ENCODE measurements at regions not wholly inside any gene's neighbourhood (a gene's known extent, or its start where the extent isn't known, plus 50 kb on each side); places are given as distances from the start of the nearest gene placed in this dataset.

DNA sequence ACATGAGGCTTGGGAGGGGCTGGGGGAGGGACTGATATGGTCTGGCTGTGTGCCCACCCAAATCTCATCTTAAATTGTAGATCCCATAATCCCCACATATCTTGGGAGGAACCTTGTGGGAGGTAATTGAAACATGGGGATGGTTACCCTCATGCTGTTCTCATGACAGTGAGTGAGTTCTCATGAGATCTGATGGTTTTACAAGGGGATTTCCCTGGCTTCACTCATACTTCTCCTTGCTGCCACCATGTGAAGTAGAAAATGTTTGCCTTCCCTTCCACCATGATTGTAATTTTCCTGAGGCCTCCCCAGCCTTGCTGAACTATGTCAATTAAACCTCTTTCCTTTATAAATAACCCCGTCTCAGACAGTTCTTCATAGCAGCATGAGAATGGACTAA is 362.9 kb downstream of the PCNX1 start:
- no peaks in the 10 kb centered on the region for H3F3A ChIP-seq (ENCODE audit: insufficient read depth, low read length)
- H3K4me2 ChIP-seq (ENCODE audit: low read length), result no peak overlapping the region
- no peaks in the 10 kb centered on the region for H3K4me1 ChIP-seq (ENCODE audit: insufficient read depth, low read length, severe bottlenecking)
- H3K36me3 ChIP-seq (ENCODE audit: insufficient read depth, low read length), result no peaks in the 10 kb centered on the region
- no peak overlapping the region for H3K9ac ChIP-seq (ENCODE audit: low read length)
- H2AFZ ChIP-seq (ENCODE audit: low read length), result no peak overlapping the region
- no peaks in the 10 kb centered on the region for H3K27me3 ChIP-seq (ENCODE audit: insufficient read depth, low read length)
- no peaks in the 10 kb centered on the region for H3K9me2 ChIP-seq (ENCODE audit: low read depth, low read length)
- H3K79me2 ChIP-seq (ENCODE audit: insufficient read depth, low read length), result no peaks in the 10 kb centered on the region
- no peak overlapping the region for H3K4me3 ChIP-seq (ENCODE audit: low read depth, low read length, poor library complexity, severe bottlenecking)
- H4K20me1 ChIP-seq (ENCODE audit: insufficient read depth, low read length), result no peaks in the 10 kb centered on the region
- TF ChIP-seq, protein P1, sequence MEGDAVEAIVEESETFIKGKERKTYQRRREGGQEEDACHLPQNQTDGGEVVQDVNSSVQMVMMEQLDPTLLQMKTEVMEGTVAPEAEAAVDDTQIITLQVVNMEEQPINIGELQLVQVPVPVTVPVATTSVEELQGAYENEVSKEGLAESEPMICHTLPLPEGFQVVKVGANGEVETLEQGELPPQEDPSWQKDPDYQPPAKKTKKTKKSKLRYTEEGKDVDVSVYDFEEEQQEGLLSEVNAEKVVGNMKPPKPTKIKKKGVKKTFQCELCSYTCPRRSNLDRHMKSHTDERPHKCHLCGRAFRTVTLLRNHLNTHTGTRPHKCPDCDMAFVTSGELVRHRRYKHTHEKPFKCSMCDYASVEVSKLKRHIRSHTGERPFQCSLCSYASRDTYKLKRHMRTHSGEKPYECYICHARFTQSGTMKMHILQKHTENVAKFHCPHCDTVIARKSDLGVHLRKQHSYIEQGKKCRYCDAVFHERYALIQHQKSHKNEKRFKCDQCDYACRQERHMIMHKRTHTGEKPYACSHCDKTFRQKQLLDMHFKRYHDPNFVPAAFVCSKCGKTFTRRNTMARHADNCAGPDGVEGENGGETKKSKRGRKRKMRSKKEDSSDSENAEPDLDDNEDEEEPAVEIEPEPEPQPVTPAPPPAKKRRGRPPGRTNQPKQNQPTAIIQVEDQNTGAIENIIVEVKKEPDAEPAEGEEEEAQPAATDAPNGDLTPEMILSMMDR (IDR thresholded peaks at IDR 0.05; ENCODE audit: low read length), result no peak
- TF ChIP-seq EZH2 (IDR thresholded peaks at IDR 0.05; ENCODE audit: borderline replicate concordance, low read length), result no peak
- no peak overlapping the region for H3K27ac ChIP-seq (ENCODE audit: low read depth, low read length, poor library complexity, severe bottlenecking)
- H3K9me3 ChIP-seq (ENCODE audit: low read length), result 0 out of 2 replicates have a peak, but pooled peaks cover under 1% of the 10 kb centered on the region

DNA sequence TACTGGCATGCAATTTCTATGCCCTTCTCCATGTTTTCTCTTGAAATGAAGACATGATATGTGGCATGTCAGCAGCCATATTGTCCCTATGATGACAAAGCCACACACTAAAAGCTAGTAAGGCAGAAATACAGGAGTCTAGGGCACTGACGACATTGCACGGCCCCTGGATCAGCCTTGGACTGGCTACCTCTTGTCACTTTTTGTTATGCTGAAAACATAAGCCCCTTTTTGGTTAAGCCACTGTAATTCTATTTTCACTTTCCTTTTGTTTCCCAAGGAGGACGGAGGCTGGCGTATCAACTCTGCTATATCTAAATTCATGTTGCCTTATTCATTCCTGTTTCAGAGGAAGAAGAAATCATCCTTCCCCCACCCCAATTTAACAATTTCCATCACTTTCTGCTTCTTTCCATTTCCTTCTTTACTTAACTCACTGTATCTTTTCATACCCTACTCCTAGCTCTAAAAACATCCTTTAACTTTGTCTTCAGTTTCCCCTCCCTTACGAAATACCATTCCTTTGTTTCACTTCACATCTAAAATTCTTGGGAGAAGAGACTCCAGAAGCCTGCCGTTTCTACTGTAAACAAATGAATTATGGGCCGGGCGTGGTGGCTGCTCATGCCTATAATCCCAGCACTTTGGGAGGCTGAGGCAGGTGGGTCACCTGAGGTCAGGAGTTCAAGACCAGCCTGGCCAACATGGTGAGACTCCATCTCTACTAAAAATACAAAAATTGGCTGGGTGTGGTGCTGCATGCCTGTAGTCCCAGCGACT is 364.1 kb downstream of the PCNX1 start:
- Histone ChIP-seq H3K9ac (ENCODE audit: low read length) (no peak overlapping the region), H3K4me3 (ENCODE audit: low read depth, low read length, poor library complexity, severe bottlenecking) (no peak overlapping the region), H3F3A (ENCODE audit: insufficient read depth, low read length) (no peaks in the 10 kb centered on the region), H3K4me1 (ENCODE audit: insufficient read depth, low read length, severe bottlenecking) (no peaks in the 10 kb centered on the region), H3K9me2 (ENCODE audit: low read depth, low read length) (no peaks in the 10 kb centered on the region), H3K4me2 (ENCODE audit: low read length) (no peak overlapping the region), H4K20me1 (ENCODE audit: insufficient read depth, low read length) (no peaks in the 10 kb centered on the region), H3K79me2 (ENCODE audit: insufficient read depth, low read length) (no peaks in the 10 kb centered on the region), H3K27ac (ENCODE audit: low read depth, low read length, poor library complexity, severe bottlenecking) (no peak overlapping the region), H3K27me3 (ENCODE audit: insufficient read depth, low read length) (no peaks in the 10 kb centered on the region; the same call in 1 of the 2 replicates), H3K9me3 (ENCODE audit: low read length) (no peaks in the 10 kb centered on the region), H2AFZ (ENCODE audit: low read length) (no peak overlapping the region), H3K36me3 (ENCODE audit: insufficient read depth, low read length) (no peaks in the 10 kb centered on the region)
- TF ChIP-seq, protein P1 (IDR thresholded peaks at IDR 0.05; ENCODE audit: low read length), result no peak
- TF ChIP-seq EZH2 (IDR thresholded peaks at IDR 0.05; ENCODE audit: borderline replicate concordance, low read length), result no peak

DNA sequence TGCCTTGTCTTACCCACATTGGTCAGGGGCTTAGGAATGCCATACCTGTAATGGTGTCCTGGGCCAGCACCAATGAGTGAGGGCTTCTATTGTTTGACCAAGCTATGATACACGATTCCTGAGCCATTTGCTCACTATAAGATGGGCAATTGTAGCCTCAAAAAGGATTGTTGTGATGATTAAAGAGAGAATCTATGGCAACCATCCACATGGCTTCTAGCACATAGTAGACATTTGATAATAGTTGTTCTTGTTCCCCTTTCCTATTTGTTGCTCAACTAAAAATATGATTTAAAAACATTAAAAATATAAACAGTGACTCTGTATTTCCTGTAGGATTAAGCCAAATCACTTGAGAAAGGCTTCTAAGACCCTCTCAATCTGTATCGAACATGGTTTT is 366.1 kb downstream of the PCNX1 start:
- no peaks in the 10 kb centered on the region for H3K9me2 ChIP-seq (ENCODE audit: low read depth, low read length)
- no peaks in the 10 kb centered on the region for H3K36me3 ChIP-seq (ENCODE audit: insufficient read depth, low read length)
- no peaks in the 10 kb centered on the region for H3F3A ChIP-seq (ENCODE audit: insufficient read depth, low read length)
- H3K4me1 ChIP-seq (ENCODE audit: insufficient read depth, low read length, severe bottlenecking), result no peaks in the 10 kb centered on the region
- no peak overlapping the region for H2AFZ ChIP-seq (ENCODE audit: low read length)
- no peaks in the 10 kb centered on the region for H4K20me1 ChIP-seq (ENCODE audit: insufficient read depth, low read length)
- TF ChIP-seq EZH2 (IDR thresholded peaks at IDR 0.05; ENCODE audit: borderline replicate concordance, low read length), result no peak
- TF ChIP-seq, protein P1 (IDR thresholded peaks at IDR 0.05; ENCODE audit: low read length), result no peak
- H3K4me2 ChIP-seq (ENCODE audit: low read length), result no peak overlapping the region
- no peak overlapping the region for H3K27ac ChIP-seq (ENCODE audit: low read depth, low read length, poor library complexity, severe bottlenecking)
- H3K9ac ChIP-seq (ENCODE audit: low read length), result no peak overlapping the region
- no peak overlapping the region for H3K4me3 ChIP-seq (ENCODE audit: low read depth, low read length, poor library complexity, severe bottlenecking)
- no peaks in the 10 kb centered on the region for H3K79me2 ChIP-seq (ENCODE audit: insufficient read depth, low read length)
- H3K27me3 ChIP-seq (ENCODE audit: insufficient read depth, low read length), result no peaks in the 10 kb centered on the region; the same call in 1 of the 2 replicates
- no peaks in the 10 kb centered on the region for H3K9me3 ChIP-seq (ENCODE audit: low read length)

Data from OCI-LY1 (cell line).